ENCODE measurements at regions not wholly inside any gene's neighbourhood (a gene's known extent, or its start where the extent isn't known, plus 50 kb on each side); places are given as distances from the start of the nearest gene placed in this dataset.
"Not testable (repeated sequence)": the region's sequence is repeated elsewhere in the genome, so short reads cannot be mapped to it uniquely, and the experiment has no call there.

DNA sequence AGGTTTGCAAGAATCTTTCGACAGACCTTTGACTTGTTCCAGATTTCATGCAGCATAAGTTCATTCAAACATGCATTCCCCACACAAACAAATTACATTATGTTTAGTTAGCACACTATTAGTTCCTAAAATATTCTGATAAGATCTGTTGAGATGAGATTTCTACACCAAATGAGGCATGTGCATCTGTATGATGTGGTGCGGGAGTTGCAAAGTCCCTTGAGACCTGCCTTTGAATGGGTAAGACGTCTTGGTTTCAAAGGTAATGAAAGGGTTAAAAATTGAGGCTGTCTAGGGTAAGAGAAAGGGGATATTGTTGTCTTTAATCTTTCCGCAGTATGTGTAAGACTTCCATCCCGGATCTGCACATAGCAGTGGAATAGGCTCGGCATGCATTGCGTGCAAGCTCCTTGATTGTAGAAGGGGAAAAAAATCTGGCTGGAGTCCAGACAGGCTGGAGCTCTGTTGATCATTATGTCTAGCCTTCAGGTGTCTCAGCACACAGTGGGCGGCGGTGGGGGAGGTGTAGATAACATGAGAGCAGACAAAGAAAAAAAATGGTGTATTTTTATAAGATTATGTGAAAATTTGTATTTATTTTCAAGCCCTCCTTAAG, 296.6 kb downstream of the PTPRC start:
- peak; percentile 69 for DNase-seq

DNA sequence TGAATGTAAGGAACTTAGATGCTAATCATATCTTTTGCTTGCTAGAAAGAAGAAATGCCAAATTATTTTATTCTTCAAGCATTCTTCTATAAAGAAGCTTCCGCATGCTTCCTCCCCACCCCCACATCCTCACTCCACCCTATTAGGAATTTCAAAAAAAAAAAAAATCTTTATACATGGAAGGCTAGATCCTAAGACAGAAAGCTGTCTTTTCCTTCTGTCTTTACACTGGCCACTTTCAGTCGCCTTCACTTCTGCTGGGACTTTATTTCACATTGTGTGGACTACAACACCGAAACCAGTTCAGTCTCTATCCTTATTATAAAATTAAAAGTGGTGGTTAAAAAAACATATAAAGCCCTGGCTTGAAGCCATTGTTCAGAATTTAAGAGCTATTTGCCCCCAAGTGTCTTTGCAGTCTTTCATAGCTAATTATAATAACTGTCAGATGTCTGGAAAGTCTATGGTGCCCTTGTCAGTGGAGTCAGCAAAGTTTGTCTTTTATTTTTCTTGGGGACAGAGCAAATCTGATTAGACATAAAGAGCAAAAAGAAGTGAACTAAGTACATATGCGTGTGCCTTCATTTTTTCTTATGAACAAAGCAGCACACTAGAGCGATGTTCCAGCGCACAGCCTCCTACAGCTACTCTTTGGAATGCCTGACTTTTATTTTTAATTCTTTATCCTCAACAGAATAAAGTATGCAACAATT, 297.7 kb downstream of the PTPRC start:
- DNase-seq = peak; percentile 71

DNA sequence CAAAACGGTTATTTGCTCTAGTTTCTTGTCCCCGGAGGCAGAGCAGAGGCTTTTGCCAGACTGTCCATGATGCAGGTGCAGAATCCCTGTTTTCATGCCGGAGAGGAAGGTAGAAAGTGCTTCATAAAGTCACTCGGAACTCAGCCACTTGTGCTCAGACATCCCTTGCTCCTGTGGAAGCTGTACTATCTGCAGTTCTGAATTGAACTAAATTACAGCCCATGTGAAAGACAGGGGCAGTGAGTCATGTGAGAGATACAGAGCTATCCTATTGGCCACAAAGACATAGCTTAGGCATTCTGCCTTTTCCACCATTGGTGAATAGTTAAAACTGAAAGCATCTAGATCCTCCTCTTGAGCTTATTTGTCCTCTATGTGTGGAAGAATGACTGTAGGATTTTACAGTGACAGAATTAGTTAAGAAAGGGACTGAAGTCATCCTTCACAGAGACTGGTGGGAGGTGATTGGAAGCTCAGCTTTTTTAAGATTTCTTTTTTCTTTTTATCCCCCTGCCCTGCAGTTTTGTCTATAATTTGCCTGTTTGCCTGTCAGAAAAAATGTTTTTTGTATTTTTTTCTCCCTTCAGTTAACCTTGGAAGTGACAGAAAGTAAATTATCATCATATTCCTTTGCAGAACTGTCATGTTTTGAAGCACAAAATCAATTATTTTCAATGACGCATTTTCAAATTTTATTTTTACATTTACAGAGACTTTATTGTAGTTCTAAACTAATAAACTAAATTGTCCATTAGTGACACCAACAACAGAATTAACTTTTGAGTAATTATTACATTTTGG, 298.6 kb downstream of the PTPRC start:
- DNase-seq = peak; percentile 93

DNA sequence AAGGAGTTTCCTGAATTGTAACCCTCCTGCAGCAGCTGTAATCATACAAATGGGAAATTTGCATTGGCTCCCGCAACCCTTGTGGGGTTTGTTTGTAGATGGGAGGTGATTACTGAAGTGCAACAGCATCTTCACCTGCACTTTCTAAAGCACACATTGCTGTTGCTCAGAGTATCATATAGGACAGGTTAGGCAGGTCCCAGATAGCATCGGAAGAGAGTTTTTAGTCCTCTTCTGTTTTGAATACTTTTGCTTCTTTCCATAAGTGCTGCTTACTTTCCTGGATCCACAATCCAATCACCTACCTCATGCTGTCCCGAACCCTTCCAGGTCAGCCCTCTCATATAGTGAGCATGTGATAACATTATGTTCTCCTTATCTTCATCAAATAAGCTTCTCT, 300.4 kb downstream of the PTPRC start:
- DNase-seq = no peak

DNA sequence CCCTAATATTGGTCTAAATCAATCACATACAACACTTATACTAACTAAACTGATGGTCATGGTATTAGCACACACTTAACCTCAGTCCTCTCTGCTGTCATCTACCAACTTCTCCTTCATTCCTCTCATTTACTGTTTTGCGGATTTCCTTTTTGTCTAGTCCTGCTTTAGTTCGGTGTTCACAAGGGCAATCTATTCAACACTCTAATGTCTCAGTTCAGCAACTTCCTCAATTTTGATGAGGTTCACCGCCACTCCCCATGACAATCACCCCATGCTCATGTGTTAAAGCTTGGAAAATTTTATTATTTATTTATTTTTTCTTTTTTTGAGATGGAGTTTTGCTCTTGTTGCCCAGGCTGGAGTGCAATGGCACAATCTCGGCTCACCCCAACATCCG, 301.1 kb downstream of the PTPRC start:
- DNase-seq = no peak

DNA sequence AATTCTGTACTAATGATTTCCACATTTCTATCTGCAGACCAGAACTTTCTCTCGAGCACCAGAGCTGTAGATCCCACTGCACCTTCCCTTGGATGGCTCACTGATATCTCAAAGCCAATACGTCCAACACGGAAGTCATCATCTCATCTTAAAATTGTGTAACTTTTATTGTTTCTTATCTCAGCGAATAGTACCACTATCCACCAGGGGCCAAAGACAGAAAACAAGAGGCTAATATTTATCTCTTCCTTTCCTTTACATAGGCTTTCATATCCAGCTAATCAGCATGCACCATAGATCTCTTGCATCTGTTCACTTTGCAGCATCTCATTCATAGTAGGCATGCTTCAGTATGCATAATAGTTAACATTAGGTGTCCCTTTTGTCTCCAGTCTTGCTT, 303.6 kb downstream of the PTPRC start:
- DNase-seq = no peak

DNA sequence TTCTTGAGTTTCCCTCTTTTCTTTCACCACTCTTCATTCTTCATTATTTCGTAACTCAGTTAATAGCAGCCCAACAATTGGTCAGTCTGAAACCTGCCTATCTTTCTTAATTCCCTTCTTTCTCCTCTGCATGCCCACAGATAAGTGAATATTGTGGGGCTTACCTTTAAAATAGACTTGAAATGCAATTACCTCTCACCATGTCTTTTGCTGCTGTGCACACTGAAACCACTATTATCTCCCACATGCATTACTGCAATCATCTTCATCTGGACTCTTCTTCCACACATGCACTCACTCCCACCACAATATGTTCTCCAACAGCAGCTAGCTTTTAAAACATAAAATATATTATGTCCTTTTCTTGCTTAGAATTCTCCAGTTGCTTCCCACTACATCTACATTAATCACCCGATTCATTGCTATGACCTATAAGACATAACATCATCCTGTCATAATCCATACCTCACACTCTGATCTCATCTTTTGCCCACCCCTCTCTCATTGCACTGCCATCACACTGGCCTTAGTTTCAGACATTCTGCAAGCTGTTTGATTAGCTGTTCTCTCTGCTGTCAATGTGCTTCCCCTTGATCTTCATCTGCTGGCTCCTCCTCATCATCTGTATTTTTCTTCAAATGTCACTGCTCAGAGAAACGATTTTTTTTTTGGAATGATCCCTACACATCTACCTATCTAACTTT, 304.8 kb downstream of the PTPRC start:
- DNase-seq = no peak

DNA sequence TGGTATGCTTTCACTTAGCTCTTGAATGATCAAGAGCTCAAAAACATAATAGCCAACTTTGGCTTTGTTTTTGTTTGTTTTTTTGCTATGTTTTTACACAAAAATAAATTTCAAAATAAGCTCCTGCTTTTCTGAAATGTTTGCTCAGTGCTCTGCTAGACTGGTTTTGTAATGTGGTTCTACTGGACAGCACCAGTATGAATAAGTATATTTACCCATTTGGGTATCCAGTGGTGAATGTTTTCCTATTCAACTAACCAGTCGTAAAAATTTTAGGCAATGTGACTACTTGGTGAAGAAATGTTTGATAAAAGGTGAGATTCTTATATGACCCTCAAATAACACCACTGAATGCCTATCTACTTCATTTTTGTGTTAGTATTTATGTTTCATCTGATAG, 308.6 kb downstream of the PTPRC start:
- no peak for DNase-seq

DNA sequence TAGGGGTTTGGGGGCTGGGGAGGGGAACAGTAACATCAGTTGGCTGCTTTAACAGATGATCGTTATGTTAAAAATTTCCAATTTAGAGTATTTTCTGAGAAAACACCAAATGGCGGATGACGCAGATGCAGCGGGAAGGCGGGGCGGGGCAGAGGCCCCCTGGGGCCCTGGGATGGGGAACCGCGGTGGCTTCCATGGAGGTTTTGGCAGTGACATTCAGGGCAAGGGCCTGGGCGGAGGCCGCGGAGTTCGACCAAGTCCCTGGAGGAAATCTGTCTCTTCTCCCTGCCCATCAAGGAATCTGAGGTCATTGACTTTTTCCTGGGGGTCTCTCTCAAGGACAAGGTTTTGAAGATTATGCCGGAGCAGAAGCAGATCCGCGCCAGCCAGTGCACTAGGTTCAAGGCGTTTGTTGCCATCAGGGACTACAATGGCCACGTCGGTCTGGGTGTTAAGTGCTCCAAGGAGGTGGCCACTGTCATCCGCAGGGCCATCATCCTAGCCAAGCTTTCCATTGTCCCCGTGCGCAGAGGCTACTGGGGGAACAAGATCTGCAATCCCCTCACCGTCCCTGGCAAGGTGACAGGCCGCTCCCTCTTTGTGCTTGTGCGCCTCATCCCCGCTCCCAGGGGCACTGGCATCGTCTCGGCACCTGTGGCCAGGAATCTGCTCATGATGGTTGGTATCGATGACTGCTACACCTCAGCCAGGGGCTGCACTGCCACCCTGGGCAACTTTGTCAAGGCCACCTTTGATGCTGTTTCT, 310.2 kb downstream of the PTPRC start:
- DNase-seq = no peak

DNA sequence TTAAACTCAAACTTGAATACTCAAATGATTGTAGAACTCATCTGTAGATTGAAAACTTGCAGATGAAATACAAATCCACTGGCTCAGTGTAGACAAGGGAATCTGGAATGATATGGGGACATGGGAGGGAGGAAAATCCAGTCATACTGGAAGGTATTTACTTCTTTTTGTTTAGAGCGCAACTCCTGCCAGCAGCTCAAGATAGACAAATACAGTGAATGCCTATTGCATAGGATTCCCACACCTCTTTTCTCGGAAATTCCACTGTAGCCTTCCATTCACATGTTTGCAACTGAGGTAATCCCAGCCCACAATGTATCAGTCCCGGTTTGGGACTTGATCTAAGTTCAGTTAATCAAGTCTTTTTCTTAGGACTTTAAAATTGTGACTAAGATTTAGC, 311.2 kb downstream of the PTPRC start:
- no peak for DNase-seq

DNA sequence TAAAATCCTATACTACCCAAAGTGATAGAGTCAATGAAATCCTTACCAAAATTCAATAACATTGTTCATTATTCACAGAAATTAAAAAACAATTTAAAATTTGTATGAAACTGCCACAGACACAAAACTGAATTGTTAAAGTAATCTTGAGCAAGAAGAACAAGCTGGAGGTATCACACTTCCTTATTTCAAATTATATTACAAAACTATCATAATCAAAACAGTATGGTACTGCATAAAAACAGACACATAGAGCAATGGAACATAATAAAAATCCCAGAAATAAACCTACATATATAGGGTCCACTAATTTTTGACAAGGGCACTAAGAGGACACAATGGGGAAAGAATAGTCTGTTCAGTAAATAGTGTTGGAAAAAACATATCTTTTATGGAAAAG, 316.2 kb downstream of the PTPRC start:
- no peak for DNase-seq

DNA sequence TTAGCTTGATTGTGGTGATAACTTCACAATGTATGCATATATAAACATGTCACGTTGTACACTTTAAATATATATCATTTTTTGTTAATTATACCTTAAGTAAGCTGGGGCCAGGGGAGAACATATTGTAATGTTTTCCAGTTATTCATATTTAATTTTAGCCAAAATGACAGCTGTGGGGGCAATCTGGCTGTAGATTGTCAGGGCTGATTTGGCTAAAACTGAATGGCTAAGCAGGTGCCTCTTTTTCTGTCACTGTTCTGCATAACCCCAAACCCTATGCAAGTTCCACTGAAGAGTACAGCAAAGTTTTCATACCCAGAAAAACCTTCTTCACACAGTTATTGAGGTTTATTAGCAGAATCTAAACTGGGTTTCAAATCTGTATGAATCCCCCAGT, 318.2 kb downstream of the PTPRC start:
- DNase-seq = no peak

DNA sequence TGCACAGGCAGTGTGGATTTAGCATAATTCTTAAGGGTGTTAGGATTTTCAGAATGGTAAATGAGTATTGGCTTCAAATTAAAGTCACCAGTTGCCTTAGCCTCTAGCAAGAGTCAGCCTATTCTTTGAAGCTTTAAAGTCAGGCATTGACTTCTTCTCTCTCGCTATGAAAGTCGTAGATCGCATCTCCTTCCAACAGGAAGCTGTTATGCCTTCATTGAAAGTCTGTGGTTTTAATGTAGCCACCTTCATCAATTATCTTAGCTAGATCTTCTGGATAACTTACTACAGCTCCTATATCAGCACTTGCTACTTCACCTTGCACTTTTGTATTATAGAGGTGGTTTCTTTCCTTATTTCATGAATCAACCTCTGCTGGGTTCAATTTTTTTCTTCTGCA, 320.2 kb downstream of the PTPRC start:
- no peak for DNase-seq

DNA sequence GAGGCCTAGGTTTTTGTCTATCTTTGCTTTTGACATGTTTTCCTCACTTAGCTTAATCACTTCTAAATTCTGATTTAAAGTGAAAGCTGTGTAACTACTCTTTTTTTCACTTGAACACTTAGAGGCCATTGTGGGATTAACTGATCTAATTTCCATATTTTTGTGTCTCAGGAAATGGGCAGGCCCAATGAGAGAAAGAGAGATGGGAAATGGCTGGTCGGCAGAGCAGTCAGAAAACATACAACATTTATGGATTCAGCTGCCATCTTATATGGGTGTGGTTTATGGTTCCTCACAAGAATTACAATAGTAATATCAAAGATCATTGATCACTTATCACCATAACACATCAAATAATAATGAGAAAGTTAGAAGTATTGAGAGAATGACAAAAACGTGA, 320.8 kb downstream of the PTPRC start:
- no peak for DNase-seq

DNA sequence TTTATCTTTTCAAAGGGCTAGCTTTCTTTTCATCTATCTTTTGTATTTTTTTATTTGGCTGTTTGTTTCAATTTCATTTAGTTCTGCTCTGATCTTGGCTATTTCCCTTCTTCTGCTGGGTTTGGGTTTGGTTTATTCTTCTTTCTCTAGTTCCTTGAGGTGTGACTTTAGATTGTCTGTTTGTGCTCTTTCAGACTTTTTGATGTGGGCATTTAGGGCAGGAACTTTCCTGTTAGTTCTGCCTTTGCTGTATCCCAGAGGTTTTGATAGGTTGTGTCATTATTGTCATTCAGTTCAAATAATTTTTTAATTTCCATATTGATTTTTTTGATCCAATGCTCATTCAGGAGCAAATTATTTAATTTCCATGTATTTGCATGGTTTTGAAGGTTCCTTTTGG, 325.0 kb downstream of the PTPRC start:
- not testable (repeated sequence) for DNase-seq

DNA sequence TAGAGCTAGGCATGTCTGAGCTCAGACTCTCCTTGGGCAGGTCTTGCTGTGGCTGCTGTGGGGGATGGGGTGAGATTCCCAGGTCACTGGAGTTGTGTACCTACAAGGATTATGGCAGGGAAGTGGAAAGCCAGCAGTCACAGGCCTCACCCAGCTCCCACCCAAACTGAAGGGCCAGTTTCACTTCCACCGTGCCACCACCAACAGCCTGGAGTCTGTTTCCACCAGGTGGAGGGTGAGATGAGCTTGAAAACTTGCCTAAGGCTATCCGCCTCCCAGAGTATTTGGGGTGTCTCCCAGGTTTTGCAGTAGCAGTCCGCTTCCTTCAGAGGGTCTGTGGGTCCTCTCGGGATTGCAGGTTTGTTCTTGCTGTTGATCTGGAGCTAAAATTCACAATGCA, 327.7 kb downstream of the PTPRC start:
- no peak for DNase-seq

DNA sequence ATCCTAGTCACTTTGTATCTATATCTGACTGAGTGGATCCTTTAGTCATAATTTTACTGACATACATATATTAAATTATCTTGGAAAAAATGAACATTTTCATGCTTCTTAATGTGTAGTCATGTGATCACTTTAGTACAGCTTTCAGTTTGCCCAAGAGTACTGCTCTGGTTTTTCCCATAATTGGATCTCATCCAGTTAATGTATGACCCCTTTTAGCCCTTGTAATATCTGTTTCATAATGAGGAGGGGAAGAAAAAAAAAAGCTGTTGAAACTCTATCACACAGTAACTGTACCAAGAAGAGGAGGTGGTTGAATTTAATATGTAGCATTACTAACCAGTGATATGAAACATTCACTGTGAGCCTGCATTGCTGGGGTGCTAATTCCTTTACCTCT, 328.7 kb downstream of the PTPRC start:
- DNase-seq = no peak

DNA sequence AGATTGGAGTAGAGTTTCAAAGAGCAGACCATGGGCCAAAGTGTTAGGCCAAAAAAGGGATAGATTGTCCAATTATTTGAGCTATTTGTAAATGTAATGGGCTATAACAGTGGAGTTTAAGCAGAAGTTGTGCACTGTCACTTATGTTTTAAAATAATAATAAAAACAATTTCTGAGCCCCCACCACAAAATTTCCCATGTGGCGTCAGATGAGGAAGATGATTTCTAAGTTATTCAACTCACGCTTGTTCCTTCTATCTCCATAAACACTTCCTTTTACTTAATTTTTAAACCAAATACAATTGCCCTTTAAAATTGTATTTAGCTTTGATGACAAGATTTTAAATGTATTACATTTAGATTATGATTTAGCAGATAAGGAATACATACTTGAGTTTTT, 330.0 kb downstream of the PTPRC start:
- no peak for DNase-seq

DNA sequence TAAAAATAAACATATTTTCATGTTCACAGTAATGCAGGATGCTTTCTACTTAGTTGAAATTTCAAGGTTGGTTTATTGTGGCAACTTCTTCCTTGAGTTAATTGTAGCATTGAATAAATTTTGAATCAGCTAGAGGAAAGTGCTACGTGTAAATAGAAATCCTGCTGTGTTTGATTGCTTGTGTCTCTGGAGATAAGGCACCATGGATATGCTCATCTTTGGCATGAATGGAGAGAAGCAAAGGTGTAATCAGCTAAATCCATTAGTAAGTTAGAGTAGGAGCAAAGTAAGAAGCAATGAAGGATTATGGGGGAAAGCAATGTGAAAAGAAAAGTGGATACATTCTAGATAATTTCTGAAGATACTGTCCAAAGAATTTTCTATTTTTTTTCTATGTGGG, 331.1 kb downstream of the PTPRC start:
- DNase-seq = no peak

DNA sequence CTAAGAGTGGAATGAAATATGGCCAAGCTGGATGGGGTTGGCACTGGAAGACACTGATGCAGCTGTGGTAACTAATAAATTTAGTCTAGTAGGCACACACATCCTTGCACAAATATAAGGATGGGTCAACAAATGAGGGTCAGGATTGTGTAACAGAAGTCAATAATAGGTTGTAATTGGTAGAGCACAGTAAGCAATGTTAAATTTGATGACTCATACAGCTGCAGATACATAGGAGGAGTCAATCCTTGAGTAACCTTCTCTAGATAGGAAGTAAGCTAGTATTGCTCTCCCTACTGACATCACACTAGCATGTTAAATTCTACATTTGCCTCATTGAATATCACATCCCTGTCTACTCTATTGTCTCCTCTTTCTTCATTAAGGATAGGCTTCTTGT, 332.1 kb downstream of the PTPRC start:
- no peak for DNase-seq

DNA sequence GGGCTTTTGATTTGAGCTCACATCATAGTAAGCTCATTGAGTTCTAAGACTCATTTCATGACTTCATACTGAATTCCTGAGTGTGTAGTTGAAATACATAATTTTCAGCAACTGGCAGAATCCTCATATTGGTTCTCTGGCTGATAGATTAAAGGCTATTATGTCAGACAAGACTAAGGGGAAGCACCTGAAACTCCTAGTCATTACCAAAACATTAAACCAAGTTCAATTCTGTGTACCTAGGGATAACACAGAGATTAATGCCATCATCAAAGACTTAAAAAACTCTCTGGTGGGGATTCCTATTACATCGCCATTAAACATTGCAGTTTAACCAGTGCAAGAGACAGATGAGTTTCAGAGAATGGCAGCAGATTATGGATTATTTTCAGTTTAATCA, 339.1 kb downstream of the PTPRC start:
- no peak for DNase-seq

DNA sequence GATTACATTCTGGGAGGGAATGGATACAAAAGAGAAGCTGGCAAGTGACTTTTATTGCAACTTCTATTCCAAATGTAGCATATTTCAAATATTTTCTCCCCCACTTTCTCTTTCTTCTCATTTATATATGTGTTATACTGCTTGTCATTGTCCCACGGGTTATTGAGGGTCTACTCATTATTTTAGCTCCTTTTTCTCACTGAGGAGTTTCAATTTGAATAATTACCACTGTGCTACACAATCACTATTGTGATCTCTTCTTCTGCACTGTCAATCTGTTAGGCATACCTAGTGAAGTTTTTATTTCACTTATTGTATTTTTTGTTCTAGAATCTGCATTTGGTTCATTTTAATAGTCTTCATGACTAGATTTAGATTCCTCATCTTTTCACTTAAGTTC, 339.7 kb downstream of the PTPRC start:
- DNase-seq = no peak

DNA sequence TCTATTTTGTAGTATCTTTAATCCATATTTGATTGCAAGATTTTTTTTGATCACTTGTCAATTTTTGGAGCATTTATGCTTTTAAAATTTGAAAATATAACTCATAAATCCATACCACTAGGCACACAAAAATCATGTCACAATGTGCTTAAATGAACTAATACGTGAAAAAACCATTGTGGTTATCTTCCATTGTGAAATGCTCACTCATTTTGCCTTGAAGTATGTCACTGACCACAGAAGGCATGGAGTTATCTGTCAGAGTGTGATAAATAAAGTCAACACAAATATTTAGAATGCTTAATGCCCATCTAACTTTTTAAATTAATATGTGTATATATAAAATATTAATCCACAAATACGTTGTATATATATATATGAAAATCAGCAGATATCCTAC, 347.2 kb downstream of the PTPRC start:
- no peak for DNase-seq

All from midbrain (tissue), 1 donor.